Astrocyte of the spinal cord (primary cell): ENCODE measurements at regions not wholly inside any gene's neighbourhood (a gene's known extent, or its start where the extent isn't known, plus 50 kb on each side); places are given as distances from the start of the nearest gene placed in this dataset.
A peak's percentile ranks its signal among the peaks of the same experiment; 100 is the strongest.

Experiments
- DNase-seq: peaks from one replicate; pipeline ENCODE4 v3.0.0; 2011; ENCODE audit warnings: low read depth, low spot score
- H3K4me3 ChIP-seq: 2 replicates; pipeline ENCODE4 v1.5.1; 2011; ENCODE audit warnings: low read depth, mild to moderate bottlenecking, low read length, moderate library complexity
- in situ Hi-C: cut with HindIII; loops from 2 replicates; pipeline ENCODE4 v1.10.0; 2017; ENCODE audit warnings: low sequenced_read_pairs
- TF ChIP-seq, protein P1 (sequence below): IDR thresholded peaks from 2 replicates; pipeline ENCODE4 v1.5.1; 2012; ENCODE audit warnings: low read depth, mild to moderate bottlenecking, low read length, inconsistent platforms

DNA sequence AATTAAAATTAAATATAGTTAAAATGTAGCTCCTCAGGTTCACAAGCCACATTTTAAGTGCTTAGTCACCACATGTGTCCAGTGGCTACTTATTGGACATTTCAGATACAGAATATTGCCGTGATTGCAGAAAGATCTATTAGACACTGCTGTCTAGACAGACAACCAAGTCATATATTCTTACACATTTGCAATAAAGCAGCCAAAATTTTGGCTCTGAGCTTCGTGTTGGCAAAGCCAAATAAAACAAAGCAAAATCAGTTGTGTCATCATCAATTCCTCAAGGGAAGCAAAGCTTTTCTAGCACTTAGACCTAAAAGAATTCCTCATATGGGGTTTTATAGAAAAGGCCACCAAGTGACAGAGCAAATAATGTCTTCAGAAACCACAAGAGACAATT, 193.1 kb upstream of the LPP start:
- peak; percentile 40 for DNase-seq
- in situ Hi-C loops, result no loop called here
- TF ChIP-seq, protein P1, sequence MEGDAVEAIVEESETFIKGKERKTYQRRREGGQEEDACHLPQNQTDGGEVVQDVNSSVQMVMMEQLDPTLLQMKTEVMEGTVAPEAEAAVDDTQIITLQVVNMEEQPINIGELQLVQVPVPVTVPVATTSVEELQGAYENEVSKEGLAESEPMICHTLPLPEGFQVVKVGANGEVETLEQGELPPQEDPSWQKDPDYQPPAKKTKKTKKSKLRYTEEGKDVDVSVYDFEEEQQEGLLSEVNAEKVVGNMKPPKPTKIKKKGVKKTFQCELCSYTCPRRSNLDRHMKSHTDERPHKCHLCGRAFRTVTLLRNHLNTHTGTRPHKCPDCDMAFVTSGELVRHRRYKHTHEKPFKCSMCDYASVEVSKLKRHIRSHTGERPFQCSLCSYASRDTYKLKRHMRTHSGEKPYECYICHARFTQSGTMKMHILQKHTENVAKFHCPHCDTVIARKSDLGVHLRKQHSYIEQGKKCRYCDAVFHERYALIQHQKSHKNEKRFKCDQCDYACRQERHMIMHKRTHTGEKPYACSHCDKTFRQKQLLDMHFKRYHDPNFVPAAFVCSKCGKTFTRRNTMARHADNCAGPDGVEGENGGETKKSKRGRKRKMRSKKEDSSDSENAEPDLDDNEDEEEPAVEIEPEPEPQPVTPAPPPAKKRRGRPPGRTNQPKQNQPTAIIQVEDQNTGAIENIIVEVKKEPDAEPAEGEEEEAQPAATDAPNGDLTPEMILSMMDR, result no peak
- no peak overlapping the region for H3K4me3 ChIP-seq

DNA sequence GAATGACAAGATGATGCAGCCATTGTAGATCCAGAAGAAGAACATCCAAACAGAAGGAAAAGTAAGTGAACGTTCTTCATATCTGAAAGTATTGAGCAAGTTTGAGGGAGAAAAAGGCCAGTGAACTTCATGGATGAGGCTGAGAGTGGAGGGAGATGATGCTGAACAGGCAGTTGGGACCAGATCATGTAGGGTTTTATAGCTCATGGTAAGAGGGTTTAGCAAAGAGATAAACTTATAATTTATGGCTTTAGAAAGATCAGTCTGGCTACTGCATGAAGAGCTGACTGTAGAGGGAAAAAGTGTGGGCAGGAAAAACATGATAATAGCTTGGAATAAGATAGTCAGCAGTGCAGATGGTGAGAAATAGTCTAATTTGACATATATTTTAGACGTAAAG, 192.6 kb upstream of the LPP start:
- H3K4me3 ChIP-seq, result no peak overlapping the region
- in situ Hi-C loops, result no loop called here
- DNase-seq, result no peak
- TF ChIP-seq, protein P1, result no peak

DNA sequence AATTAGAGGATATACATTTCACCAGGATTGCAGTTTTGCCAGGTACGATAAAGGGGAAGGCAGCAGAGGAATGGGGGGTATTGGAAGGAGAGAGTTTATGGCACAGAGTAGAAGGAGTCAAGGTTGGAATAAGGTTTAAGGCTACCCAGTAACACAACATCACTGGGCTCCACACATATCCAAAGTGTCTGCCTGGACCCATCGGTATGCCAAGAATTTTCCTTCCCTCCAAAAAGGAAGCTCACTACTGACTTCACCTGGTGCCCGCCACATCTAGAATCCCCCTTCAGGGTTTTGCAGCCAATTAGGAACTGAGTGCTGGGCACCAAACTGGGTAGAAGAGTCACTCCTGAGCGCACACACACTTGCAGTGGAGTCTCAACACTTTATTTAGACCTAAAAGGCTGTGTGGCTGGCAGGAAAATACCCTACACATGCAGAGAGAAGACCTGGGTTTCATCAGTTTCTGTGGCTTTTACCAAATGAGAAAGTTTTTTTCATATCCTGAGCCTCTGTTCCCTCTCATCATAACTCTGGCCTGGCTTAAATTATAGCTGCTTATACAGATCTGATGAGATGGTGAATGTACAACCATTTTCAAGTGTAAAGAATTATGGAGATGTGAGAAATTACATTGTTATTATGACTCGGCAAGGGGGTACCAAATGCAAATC, 190.8 kb upstream of the LPP start:
- in situ Hi-C loops, result no loop called here
- TF ChIP-seq, protein P1, result no peak
- DNase-seq, result no peak
- no peak overlapping the region for H3K4me3 ChIP-seq

DNA sequence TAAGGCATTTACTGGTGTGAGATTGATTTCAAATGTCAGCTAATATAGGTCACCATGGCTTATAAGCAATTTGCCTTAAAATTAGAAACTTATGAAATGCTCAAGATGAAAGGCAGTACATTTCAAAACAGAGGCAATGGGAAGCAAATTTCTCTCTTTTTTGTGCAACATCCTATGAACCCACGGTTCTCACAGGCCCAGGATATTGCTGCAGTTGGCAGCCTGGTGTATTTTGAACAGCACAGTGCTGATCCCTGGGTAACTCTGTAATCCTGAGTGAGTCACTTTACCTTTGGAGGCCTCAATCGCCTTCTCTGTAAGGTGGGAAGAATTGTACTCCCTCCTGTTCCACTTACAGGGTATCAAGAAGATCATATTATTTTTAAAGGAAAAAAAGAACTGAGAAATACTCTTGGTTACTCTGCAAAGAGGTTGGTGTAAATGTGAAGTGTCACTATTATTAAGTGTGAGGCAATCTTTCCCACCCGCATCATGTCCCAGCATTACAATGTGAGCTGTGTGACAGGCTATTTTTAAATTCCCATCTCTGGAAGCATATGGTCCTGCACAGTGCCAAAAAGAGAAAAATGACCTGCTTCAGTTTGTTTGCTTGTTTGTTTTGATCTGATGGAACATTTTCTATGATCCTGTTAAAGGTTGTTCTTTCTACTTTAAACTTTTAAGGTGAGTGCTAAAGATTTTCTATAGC, 190.1 kb upstream of the LPP start:
- no peak overlapping the region for H3K4me3 ChIP-seq
- TF ChIP-seq, protein P1, result no peak
- in situ Hi-C loops, result no loop called here
- no peak for DNase-seq

DNA sequence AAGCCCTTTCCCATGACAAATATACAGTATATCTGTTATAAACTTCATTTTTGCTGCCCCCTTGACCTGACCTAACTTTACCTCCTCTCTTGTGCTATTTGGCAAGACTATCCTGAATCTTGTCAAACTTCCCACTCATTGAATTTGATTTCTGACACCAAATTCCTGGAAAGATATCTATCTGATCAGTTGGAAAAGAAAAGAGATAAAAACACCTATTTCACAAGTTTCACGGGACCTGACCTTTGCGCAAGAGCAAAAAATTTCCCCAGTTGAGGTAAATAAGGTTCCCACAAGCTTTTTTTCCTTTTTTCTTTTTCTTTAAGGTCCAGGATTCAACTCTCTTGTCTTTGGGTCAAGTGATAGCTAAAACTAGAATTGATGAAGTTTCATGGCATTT, 189.2 kb upstream of the LPP start:
- no peak overlapping the region for H3K4me3 ChIP-seq
- TF ChIP-seq, protein P1, result no peak
- in situ Hi-C loops, result no loop called here
- DNase-seq, result no peak

DNA sequence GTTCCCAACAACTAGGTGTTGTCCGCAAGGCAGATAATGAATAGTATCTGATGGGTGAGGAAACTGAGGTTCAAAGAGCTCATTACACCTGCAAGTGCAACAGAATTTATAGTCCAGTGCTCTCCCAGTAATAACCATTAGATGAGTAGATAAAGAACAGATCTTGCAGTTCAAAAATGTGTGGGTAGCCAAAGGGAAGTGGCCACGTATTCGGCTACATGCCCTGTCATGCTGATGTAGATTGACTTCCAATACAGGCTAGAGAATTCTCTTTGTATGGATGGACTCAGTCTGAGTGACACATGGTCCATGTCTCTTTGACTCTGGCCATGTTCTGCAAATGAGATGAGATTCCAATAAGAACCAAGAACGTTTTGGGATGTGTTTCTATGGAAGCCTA, 187.9 kb upstream of the LPP start:
- TF ChIP-seq, protein P1, result no peak

More for the DNA sequence above, 187.9 kb upstream of the LPP start:
- in situ Hi-C loops, result no loop called here
- DNase-seq, result no peak
- no peak overlapping the region for H3K4me3 ChIP-seq
